Activated T-helper 2 cell treated with anti-CD3 and anti-CD28 coated beads, Interferon-gamma antibody, Interleukin-2, Interleukin-4, amounts not matched to agents 10 μg/mL and 5 μg/mL and 100 μg/mL, durations not matched to agents 14 hours and 24 hours and 36 hours (primary cell): ENCODE measurements at regions not wholly inside any gene's neighbourhood (a gene's known extent, or its start where the extent isn't known, plus 50 kb on each side); places are given as distances from the start of the nearest gene placed in this dataset.

Source experiments
- DNase-seq: peaks from one replicate; pipeline ENCODE4 v3.0.0; 2021; ENCODE audit warnings: low spot score
- H3K27ac Mint-ChIP-seq: one replicate; pipeline ENCODE4 v1.8.0; 2021; ENCODE audit warnings: mixed read lengths
- H3K27me3 Mint-ChIP-seq: one replicate; pipeline ENCODE4 v1.8.0; 2021; ENCODE audit warnings: low read depth, mixed read lengths
- H3K36me3 Mint-ChIP-seq: one replicate; pipeline ENCODE4 v1.8.0; 2021; ENCODE audit warnings: low read depth, mixed read lengths
- H3K4me1 Mint-ChIP-seq: one replicate; pipeline ENCODE4 v1.8.0; 2021; ENCODE audit warnings: low read depth, mixed read lengths
- H3K4me3 Mint-ChIP-seq: one replicate; pipeline ENCODE4 v1.8.0; 2021; ENCODE audit warnings: low read depth, mild to moderate bottlenecking, moderate library complexity, mixed read lengths
- H3K9me3 Mint-ChIP-seq: one replicate; pipeline ENCODE4 v1.8.0; 2021; ENCODE audit warnings: mixed read lengths
- intact Hi-C: fragments of 100-400 bp; cut with micrococcal nuclease; formaldehyde crosslinking; loops from one replicate; pipeline ENCODE4 v1.15.1; 2023

GRCh38 chr16:65845466-65846209 is 520.9 kb upstream of the CDH5 start:
- no peaks in the 10 kb centered on the region for H3K36me3 Mint-ChIP-seq

GRCh38 chr16:65843941-65844340 is 522.5 kb upstream of the CDH5 start:
- no peaks in the 10 kb centered on the region for H3K4me1 Mint-ChIP-seq
- no peaks in the 10 kb centered on the region for H3K27me3 Mint-ChIP-seq
- H3K9me3 Mint-ChIP-seq = no peaks in the 10 kb centered on the region
- H3K36me3 Mint-ChIP-seq = no peaks in the 10 kb centered on the region
- no peak overlapping the region for H3K4me3 Mint-ChIP-seq
- no peak overlapping the region for H3K27ac Mint-ChIP-seq
- DNase-seq = no peak
- intact Hi-C loops = no loop called here

More at GRCh38 chr16:65845466-65846209, 520.9 kb upstream of the CDH5 start:
- Mint-ChIP-seq H3K27me3 (no peaks in the 10 kb centered on the region), H3K9me3 (no peaks in the 10 kb centered on the region), H3K27ac (no peak overlapping the region), H3K4me1 (no peaks in the 10 kb centered on the region), H3K4me3 (no peak overlapping the region)
- intact Hi-C loops = no loop called here
- no peak for DNase-seq

- no peak overlapping the region for H3K4me3 Mint-ChIP-seq
- H3K27me3 Mint-ChIP-seq = no peaks in the 10 kb centered on the region
- intact Hi-C loops = no loop called here
- DNase-seq = no peak
- no peak overlapping the region for H3K27ac Mint-ChIP-seq
- H3K4me1 Mint-ChIP-seq = no peaks in the 10 kb centered on the region
- no peaks in the 10 kb centered on the region for H3K36me3 Mint-ChIP-seq
- no peaks in the 10 kb centered on the region for H3K9me3 Mint-ChIP-seq
Measured at GRCh38 chr16:65842067-65842466, 524.4 kb upstream of the CDH5 start.

GRCh38 chr16:65838001-65838400 is 528.5 kb upstream of the CDH5 start:
- Mint-ChIP-seq H3K27ac (no peak overlapping the region), H3K27me3 (no peaks in the 10 kb centered on the region), H3K36me3 (no peaks in the 10 kb centered on the region), H3K4me1 (no peaks in the 10 kb centered on the region), H3K9me3 (no peaks in the 10 kb centered on the region), H3K4me3 (no peak overlapping the region)
- no peak for DNase-seq
- intact Hi-C loops = no loop called here

- no peaks in the 10 kb centered on the region for H3K36me3 Mint-ChIP-seq
- H3K9me3 Mint-ChIP-seq = no peaks in the 10 kb centered on the region
- H3K27ac Mint-ChIP-seq = no peak overlapping the region
- H3K27me3 Mint-ChIP-seq = no peaks in the 10 kb centered on the region
- intact Hi-C loops = no loop called here
- H3K4me1 Mint-ChIP-seq = no peaks in the 10 kb centered on the region
- no peak for DNase-seq
- no peak overlapping the region for H3K4me3 Mint-ChIP-seq
Measured at GRCh38 chr16:65837464-65837863, 529.0 kb upstream of the CDH5 start.

- H3K4me1 Mint-ChIP-seq = no peaks in the 10 kb centered on the region
- H3K27me3 Mint-ChIP-seq = no peaks in the 10 kb centered on the region
- no peak overlapping the region for H3K27ac Mint-ChIP-seq
- H3K9me3 Mint-ChIP-seq = no peaks in the 10 kb centered on the region
- no peak overlapping the region for H3K4me3 Mint-ChIP-seq
- intact Hi-C loops = no loop called here
- DNase-seq = no peak
- no peaks in the 10 kb centered on the region for H3K36me3 Mint-ChIP-seq
Measured at GRCh38 chr16:65834688-65835087, 531.8 kb upstream of the CDH5 start.

- no peaks in the 10 kb centered on the region for H3K4me1 Mint-ChIP-seq
- intact Hi-C loops = no loop called here
- H3K27ac Mint-ChIP-seq = no peak overlapping the region
- H3K4me3 Mint-ChIP-seq = no peak overlapping the region
- DNase-seq = no peak
- no peaks in the 10 kb centered on the region for H3K9me3 Mint-ChIP-seq
- H3K36me3 Mint-ChIP-seq = no peaks in the 10 kb centered on the region
- no peaks in the 10 kb centered on the region for H3K27me3 Mint-ChIP-seq
Measured at GRCh38 chr16:65833171-65833871, 533.2 kb upstream of the CDH5 start.

- no peak overlapping the region for H3K27ac Mint-ChIP-seq
- no peaks in the 10 kb centered on the region for H3K4me1 Mint-ChIP-seq
- H3K27me3 Mint-ChIP-seq = no peaks in the 10 kb centered on the region
- DNase-seq = no peak
- no peak overlapping the region for H3K4me3 Mint-ChIP-seq
- intact Hi-C loops = no loop called here
- no peaks in the 10 kb centered on the region for H3K36me3 Mint-ChIP-seq
- H3K9me3 Mint-ChIP-seq = no peaks in the 10 kb centered on the region
Measured at GRCh38 chr16:65832679-65833078, 533.8 kb upstream of the CDH5 start.

- Mint-ChIP-seq H3K4me3 (no peak overlapping the region), H3K27me3 (no peaks in the 10 kb centered on the region), H3K36me3 (no peaks in the 10 kb centered on the region), H3K27ac (no peak overlapping the region), H3K9me3 (no peaks in the 10 kb centered on the region), H3K4me1 (no peaks in the 10 kb centered on the region)
- intact Hi-C loops = no loop called here
- DNase-seq = no peak
Measured at GRCh38 chr16:65831903-65832666, 534.4 kb upstream of the CDH5 start.

- H3K4me3 Mint-ChIP-seq = no peak overlapping the region
- no peaks in the 10 kb centered on the region for H3K4me1 Mint-ChIP-seq
- DNase-seq = no peak
- intact Hi-C loops = no loop called here
- no peaks in the 10 kb centered on the region for H3K36me3 Mint-ChIP-seq
- no peaks in the 10 kb centered on the region for H3K9me3 Mint-ChIP-seq
- no peak overlapping the region for H3K27ac Mint-ChIP-seq
- H3K27me3 Mint-ChIP-seq = no peaks in the 10 kb centered on the region
Measured at GRCh38 chr16:65829076-65829475, 537.4 kb upstream of the CDH5 start.

GRCh38 chr16:65828296-65828695 is 538.2 kb upstream of the CDH5 start:
- no peaks in the 10 kb centered on the region for H3K9me3 Mint-ChIP-seq
- intact Hi-C loops = no loop called here
- no peaks in the 10 kb centered on the region for H3K27me3 Mint-ChIP-seq
- H3K4me1 Mint-ChIP-seq = no peaks in the 10 kb centered on the region
- H3K27ac Mint-ChIP-seq = no peak overlapping the region
- DNase-seq = no peak
- H3K36me3 Mint-ChIP-seq = no peaks in the 10 kb centered on the region
- no peak overlapping the region for H3K4me3 Mint-ChIP-seq

- intact Hi-C loops = no loop called here
- H3K27me3 Mint-ChIP-seq = no peaks in the 10 kb centered on the region
- H3K4me3 Mint-ChIP-seq = no peak overlapping the region
- H3K4me1 Mint-ChIP-seq = no peaks in the 10 kb centered on the region
- H3K9me3 Mint-ChIP-seq = no peaks in the 10 kb centered on the region
- no peak for DNase-seq
- H3K36me3 Mint-ChIP-seq = no peaks in the 10 kb centered on the region
- H3K27ac Mint-ChIP-seq = no peak overlapping the region
Measured at GRCh38 chr16:65827231-65827630, 539.3 kb upstream of the CDH5 start.
